PC-3 (cell line): ENCODE measurements at regions not wholly inside any gene's neighbourhood (a gene's known extent, or its start where the extent isn't known, plus 50 kb on each side); places are given as distances from the start of the nearest gene placed in this dataset.

Experiments
- CTCF ChIP-seq: fragments of 300-600 bp; sonication (generic); conservative IDR thresholded peaks from 2 replicates; pipeline ENCODE4 v1.5.1; 2017; ENCODE audit warnings: antibody characterized with exemption, low read depth, mild to moderate bottlenecking, low read length
- EZH2 ChIP-seq: fragments of 300-600 bp; sonication (generic); IDR thresholded peaks from one replicate; pipeline ENCODE4 v1.6.1; 2017; ENCODE audit warnings: antibody characterized with exemption, mild to moderate bottlenecking, low read length; ENCODE audit not compliant: unreplicated experiment

GRCh38 chr1:187092104-187092503 lies 263.4 kb downstream of the PLA2G4A start:
- TF ChIP-seq CTCF (no peak), EZH2 (no peak)
